Adrenal gland (tissue), 9 donors: ENCODE measurements at regions not wholly inside any gene's neighbourhood (a gene's known extent, or its start where the extent isn't known, plus 50 kb on each side); places are given as distances from the start of the nearest gene placed in this dataset.

Experiments
- DNase-seq, 7 donors: peaks; one replicate each; pipeline ENCODE4 v3.0.0-alpha.2; 2019 to 2020
- H3K27ac ChIP-seq, 5 donors: fragments of 200-600 bp; sonication (generic) in 4 of 5; 1 replicate in 3 of 5; 2 replicates in 2 of 5; pipeline versions ENCODE4 v1.5.1 to v1.8.0; 2016 to 2020; ENCODE audit warnings: mild to moderate bottlenecking in 1 of 5
- H3K27me3 ChIP-seq: fragments of 200-600 bp; 2 replicates; pipeline ENCODE4 v1.8.0; 2021
- H3K36me3 ChIP-seq, 2 donors: fragments of 200-600 bp; replicated peaks in 1 of 2; 1 replicate in 1 of 2; 2 replicates in 1 of 2; pipeline versions ENCODE4 v1.5.1 to v1.8.0; 2018 to 2022
- H3K4me1 ChIP-seq, 2 donors: fragments of 200-600 bp; replicated peaks in 1 of 2; 1 replicate in 1 of 2; 2 replicates in 1 of 2; pipeline versions ENCODE4 v1.5.1 to v1.8.0; 2018 to 2021
- H3K4me3 ChIP-seq, 4 donors: fragments of 200-600 bp; sonication (generic) in 3 of 4; one replicate each; pipeline ENCODE4 v1.5.1; 2016 to 2018
- H3K9me3 ChIP-seq, 3 donors: fragments of 200-600 bp; sonication (generic) in 1 of 3; replicated peaks in 1 of 3; 1 replicate in 2 of 3; 2 replicates in 1 of 3; pipeline versions ENCODE4 v1.5.1 to v1.8.0; 2016 to 2021
- CTCF ChIP-seq, 6 experiments: fragments of 450-650 bp in 4 of 6; fragments of 200-600 bp in 2 of 6; sonication (generic) in 1 of 6; IDR thresholded peaks; 1 replicate in 5 of 6; 2 replicates in 1 of 6; pipeline versions ENCODE4 v1.5.1 to v1.8.0; 2016 to 2021; ENCODE audit warnings: antibody characterized with exemption in 6 of 6, mild to moderate bottlenecking in 2 of 6, moderate library complexity in 1 of 6
- POLR2A ChIP-seq, 2 donors: fragments of 450-650 bp; IDR thresholded peaks; one replicate each; pipeline ENCODE4 v1.6.1; 2017; ENCODE audit warnings: antibody characterized with exemption in 2 of 2, mild to moderate bottlenecking in 2 of 2, moderate library complexity in 1 of 2
- WGBS, 4 donors: extraction: QIAGEN DNeasy Blood & Tissue Kit in 2 of 4; methylation state at CpG; one replicate each; pipeline versions ENCODE4 v1.1.5 to v1.1.7; 2013 to 2017; 5-methylcytosine and 5-hydroxymethylcytosine counted together
- intact Hi-C, 2 donors: fragments of 100-400 bp; cut with DNase I; formaldehyde crosslinking; loops; one replicate each; pipeline versions ENCODE4 v1.14.1 to v1.15.0; 2022 to 2023
- donor health status: healthy with polysubstance abuse.
- donor health status: Bipolar disorder and iron deficiency.
- donor health status: DM: yes; HTN: yes; CAD: no.
- donor health status: DM: no; HTN: no; CAD: no.
- donor health status: DM: no; HTN: no; CAD: no.

GRCh38 chr12:76256321-76256720 is 91.9 kb downstream of the BBS10 start:
- DNase-seq = no peak
- Histone ChIP-seq H3K27ac (peak overlapping the region in 1 of 5 donors; percentile 3), H3K36me3 (no peaks in the 10 kb centered on the region), H3K4me3 (no peak overlapping the region), H3K27me3 (no peaks in the 10 kb centered on the region), H3K4me1 (peaks cover 0 to 18% of the 10 kb centered on the region in 2 donors), H3K9me3 (no peaks in the 10 kb centered on the region)
- intact Hi-C loops = no loop called here
- TF ChIP-seq CTCF (IDR thresholded peaks at IDR 0.05) (no peak), POLR2A (IDR thresholded peaks at IDR 0.05) (no peak)
- 81 to 93% (median 87%) methylated on average over 2 of the region's 2 CpGs for WGBS, 4 donors

GRCh38 chr12:76255692-76256091 is 92.5 kb downstream of the BBS10 start:
- H3K4me1 ChIP-seq = peaks cover 0 to 18% of the 10 kb centered on the region in 2 donors
- H3K9me3 ChIP-seq = no peaks in the 10 kb centered on the region
- WGBS, 4 donors = 79 to 89% (median 87%) methylated on average over 2 of the region's 2 CpGs
- H3K27ac ChIP-seq = no peak overlapping the region
- H3K27me3 ChIP-seq = no peaks in the 10 kb centered on the region
- H3K4me3 ChIP-seq = no peak overlapping the region
- no peaks in the 10 kb centered on the region for H3K36me3 ChIP-seq
- intact Hi-C loops = no loop called here
- TF ChIP-seq CTCF (IDR thresholded peaks at IDR 0.05) (no peak), POLR2A (IDR thresholded peaks at IDR 0.05) (no peak)
- no peak for DNase-seq

GRCh38 chr12:76255281-76255680 is 92.9 kb downstream of the BBS10 start:
- H3K4me3 ChIP-seq = no peak overlapping the region
- WGBS, 4 donors = 56 to 81% (median 65%) methylated on average over 3 of the region's 3 CpGs
- H3K4me1 ChIP-seq = peaks cover 0 to 16% of the 10 kb centered on the region in 2 donors
- H3K27me3 ChIP-seq = no peaks in the 10 kb centered on the region
- no peaks in the 10 kb centered on the region for H3K36me3 ChIP-seq
- no peak for TF ChIP-seq CTCF (IDR thresholded peaks at IDR 0.05)
- TF ChIP-seq POLR2A (IDR thresholded peaks at IDR 0.05) = no peak
- DNase-seq = no peak
- no peak overlapping the region for H3K27ac ChIP-seq
- no peaks in the 10 kb centered on the region for H3K9me3 ChIP-seq
- intact Hi-C loops = no loop called here

GRCh38 chr12:76252031-76252430 is 96.2 kb downstream of the BBS10 start:
- WGBS, 4 donors = 82 to 89% (median 88%) methylated on average over 11 of the region's 11 CpGs
- no peaks in the 10 kb centered on the region for H3K27me3 ChIP-seq
- intact Hi-C loops = no loop called here
- H3K4me1 ChIP-seq = no peaks in the 10 kb centered on the region
- H3K4me3 ChIP-seq = no peak overlapping the region
- H3K36me3 ChIP-seq = no peaks in the 10 kb centered on the region
- no peak for DNase-seq
- TF ChIP-seq CTCF (IDR thresholded peaks at IDR 0.05) (no peak), POLR2A (IDR thresholded peaks at IDR 0.05) (no peak)
- no peaks in the 10 kb centered on the region for H3K9me3 ChIP-seq
- no peak overlapping the region for H3K27ac ChIP-seq
